ENCODE measurements at regions not wholly inside any gene's neighbourhood (a gene's known extent, or its start where the extent isn't known, plus 50 kb on each side); places are given as distances from the start of the nearest gene placed in this dataset.

- TF ChIP-seq POLR2A (IDR thresholded peaks at IDR 0.05) (no peak), CTCF (IDR thresholded peaks at IDR 0.05) (no peak), EP300 (IDR thresholded peaks at IDR 0.05) (no peak), POLR2AphosphoS5 (IDR thresholded peaks at IDR 0.05) (no peak)
- WGBS, 2 donors (ENCODE audit: low coverage in 1 of 2), result 70 to 81% methylated on average over 3 of the region's 3 CpGs
- no peaks in the 10 kb centered on the region for H3K9me3 ChIP-seq
Observed at GRCh38 chr2:40964509-40965250, 512.8 kb upstream of the SLC8A1 start.

GRCh38 chr2:40967451-40967850 is 515.6 kb upstream of the SLC8A1 start:
- Histone ChIP-seq H3K4me3 (no peak overlapping the region), H3K36me3 (no peaks in the 10 kb centered on the region), H3K9me3 (no peaks in the 10 kb centered on the region), H3K4me1 (no peaks in the 10 kb centered on the region), H3K27me3 (no peaks in the 10 kb centered on the region), H3K27ac (no peak overlapping the region)
- TF ChIP-seq CTCF (IDR thresholded peaks at IDR 0.05), result no peak
- no peak for TF ChIP-seq EP300 (IDR thresholded peaks at IDR 0.05)
- TF ChIP-seq POLR2AphosphoS5 (IDR thresholded peaks at IDR 0.05), result no peak
- no peak for TF ChIP-seq POLR2A (IDR thresholded peaks at IDR 0.05)
- no peak for ATAC-seq
- WGBS, 2 donors (ENCODE audit: low coverage in 1 of 2), result 42 to 54% methylated on average over 4 of the region's 4 CpGs

More at GRCh38 chr2:40964509-40965250, 512.8 kb upstream of the SLC8A1 start:
- Histone ChIP-seq H3K4me1 (no peaks in the 10 kb centered on the region), H3K4me3 (no peak overlapping the region), H3K27ac (no peak overlapping the region), H3K36me3 (no peaks in the 10 kb centered on the region), H3K27me3 (no peaks in the 10 kb centered on the region)
- ATAC-seq, result no peak

- H3K4me1 ChIP-seq, result no peaks in the 10 kb centered on the region
- ATAC-seq, result no peak
- no peak overlapping the region for H3K27ac ChIP-seq
- TF ChIP-seq POLR2A (IDR thresholded peaks at IDR 0.05) (no peak), POLR2AphosphoS5 (IDR thresholded peaks at IDR 0.05) (no peak), EP300 (IDR thresholded peaks at IDR 0.05) (no peak), CTCF (IDR thresholded peaks at IDR 0.05) (no peak)
- H3K9me3 ChIP-seq, result no peaks in the 10 kb centered on the region
- no peak overlapping the region for H3K4me3 ChIP-seq
- no peaks in the 10 kb centered on the region for H3K27me3 ChIP-seq
- no peaks in the 10 kb centered on the region for H3K36me3 ChIP-seq
- 78 to 93% methylated on average over 2 to 4 of the region's 4 CpGs for WGBS, 2 donors (ENCODE audit: low coverage in 1 of 2)
Observed at GRCh38 chr2:40975151-40975550, 523.3 kb upstream of the SLC8A1 start.

- Histone ChIP-seq H3K27ac (no peak overlapping the region), H3K36me3 (no peaks in the 10 kb centered on the region), H3K27me3 (no peaks in the 10 kb centered on the region), H3K4me1 (no peaks in the 10 kb centered on the region), H3K4me3 (no peak overlapping the region), H3K9me3 (no peaks in the 10 kb centered on the region)
- 75 to 80% methylated on average over 2 to 4 of the region's 4 CpGs for WGBS, 2 donors (ENCODE audit: low coverage in 1 of 2)
- ATAC-seq, result no peak
- TF ChIP-seq POLR2AphosphoS5 (IDR thresholded peaks at IDR 0.05) (no peak), CTCF (IDR thresholded peaks at IDR 0.05) (no peak), POLR2A (IDR thresholded peaks at IDR 0.05) (no peak)
Observed at GRCh38 chr2:40997362-40997761, 545.5 kb upstream of the SLC8A1 start.

- Histone ChIP-seq H3K4me3 (no peak overlapping the region), H3K27me3 (no peaks in the 10 kb centered on the region), H3K36me3 (no peaks in the 10 kb centered on the region), H3K9me3 (no peaks in the 10 kb centered on the region), H3K4me1 (no peaks in the 10 kb centered on the region), H3K27ac (no peak overlapping the region)
- no peak for ATAC-seq
- 59 to 86% methylated on average over 1 of the region's 1 CpG for WGBS, 2 donors (ENCODE audit: low coverage in 1 of 2)
- no peak for TF ChIP-seq CTCF (IDR thresholded peaks at IDR 0.05)
- TF ChIP-seq POLR2AphosphoS5 (IDR thresholded peaks at IDR 0.05), result no peak
Observed at GRCh38 chr2:41000374-41000773, 548.5 kb upstream of the SLC8A1 start.
